T47D (cell line): ENCODE measurements at regions not wholly inside any gene's neighbourhood (a gene's known extent, or its start where the extent isn't known, plus 50 kb on each side); places are given as distances from the start of the nearest gene placed in this dataset.

ENCODE experiments used
- DNase-seq, 2 experiments: peaks; one replicate each; pipeline versions ENCODE4 v3.0.0 to v3.0.0-alpha.2; 2011 to 2012; ENCODE audit warnings: low read depth in 1 of 2, low spot score in 1 of 2
- JUND ChIP-seq: IDR thresholded peaks from 2 replicates; pipeline ENCODE4 v1.6.1; 2012; ENCODE audit warnings: low read depth
- in situ Hi-C: cut with HindIII; loops from 2 replicates; pipeline ENCODE4 v1.10.0; 2016; ENCODE audit warnings: low sequenced_read_pairs, low pct_unique_long_range_greater_than_20kb

DNA sequence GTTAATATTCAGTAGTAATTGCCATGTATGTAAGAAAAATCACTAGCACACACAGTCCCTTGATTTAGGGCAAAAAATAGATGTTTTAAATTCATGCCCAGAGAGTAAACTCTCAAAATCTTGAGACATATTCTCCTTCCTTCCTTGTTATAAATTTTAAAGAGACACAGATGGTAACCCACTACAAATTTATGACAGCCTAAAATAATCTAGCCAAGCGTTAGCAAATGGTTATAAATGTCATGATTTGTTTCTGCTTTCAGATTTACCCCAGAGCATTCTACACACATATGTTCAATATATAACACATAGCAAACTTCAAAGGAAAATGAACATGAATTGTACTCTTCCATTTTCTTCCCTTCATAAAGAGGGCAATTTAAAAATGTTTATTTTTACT, 540.3 kb downstream of the TLL1 start:
- in situ Hi-C loops: no loop called here
- no peak for DNase-seq
- no peak for TF ChIP-seq JUND

DNA sequence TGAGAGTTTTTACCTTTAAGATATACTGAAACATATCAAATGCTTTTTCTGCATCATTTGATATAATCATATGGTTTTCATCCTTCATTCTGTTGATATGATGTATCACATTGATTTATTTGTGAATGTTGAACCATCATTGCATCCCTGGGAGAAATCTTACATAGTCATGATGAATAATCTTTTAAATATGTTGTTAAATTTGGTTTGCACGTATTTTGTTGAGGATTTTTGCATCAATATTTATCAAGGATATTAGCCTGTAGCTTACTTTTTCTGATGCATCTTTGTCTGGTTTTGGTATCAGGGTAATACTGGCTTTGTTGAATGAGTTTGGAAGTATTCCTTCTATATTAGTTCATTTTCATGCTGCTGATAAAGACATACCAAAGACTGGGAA, 541.4 kb downstream of the TLL1 start:
- no peak for DNase-seq
- no peak for TF ChIP-seq JUND
- in situ Hi-C loops: no loop called here

DNA sequence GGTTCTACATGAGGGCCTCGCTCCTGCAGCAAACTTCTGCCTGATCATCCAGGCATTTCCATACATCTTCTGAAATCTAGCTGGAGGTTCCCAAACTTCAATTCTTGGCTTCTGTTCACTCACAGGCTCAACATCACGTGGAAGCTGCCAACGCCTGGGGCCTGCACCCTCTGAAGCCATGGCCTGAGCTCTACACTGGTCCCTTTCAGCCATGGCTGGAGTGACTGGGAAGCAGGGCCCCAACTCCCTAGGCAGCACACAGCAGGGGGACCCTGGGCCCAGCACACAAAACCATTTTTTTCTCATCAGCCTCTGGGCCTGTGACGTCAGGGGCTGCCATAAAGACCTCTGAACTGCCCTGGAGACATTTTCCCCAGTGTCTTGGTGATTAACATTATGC, 542.7 kb downstream of the TLL1 start:
- no peak for DNase-seq
- in situ Hi-C loops: no loop called here
- no peak for TF ChIP-seq JUND

DNA sequence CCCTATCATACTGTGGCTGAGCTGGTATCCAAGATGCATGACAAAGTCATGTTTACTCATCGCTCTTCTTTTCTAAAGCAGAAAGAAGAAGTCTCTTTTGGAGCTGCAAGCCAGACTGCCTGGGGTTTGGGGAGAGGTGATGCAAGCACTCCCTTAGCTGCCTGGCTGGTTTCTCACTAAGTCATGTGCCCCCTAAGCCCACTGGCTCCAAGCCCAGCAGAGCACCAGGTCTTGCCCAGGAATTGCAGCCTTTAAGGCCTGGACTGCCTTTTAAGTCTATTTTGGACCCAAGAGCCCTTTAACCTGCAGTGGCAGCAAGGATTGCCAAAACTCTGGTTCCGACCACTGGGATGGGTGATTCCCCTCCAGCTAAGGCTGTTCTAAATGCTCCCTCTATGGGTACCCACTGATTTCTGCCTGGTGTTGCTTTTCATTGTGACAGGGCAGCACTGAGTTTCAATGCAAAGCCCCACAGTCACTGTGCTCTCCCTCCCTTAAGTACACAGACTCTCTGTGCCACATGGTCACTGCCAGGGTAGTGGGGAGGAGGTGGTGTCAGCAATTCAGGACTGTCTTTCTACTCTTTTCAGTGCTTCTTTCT, 548.6 kb downstream of the TLL1 start:
- TF ChIP-seq JUND: no peak
- in situ Hi-C loops: no loop called here
- no peak for DNase-seq

DNA sequence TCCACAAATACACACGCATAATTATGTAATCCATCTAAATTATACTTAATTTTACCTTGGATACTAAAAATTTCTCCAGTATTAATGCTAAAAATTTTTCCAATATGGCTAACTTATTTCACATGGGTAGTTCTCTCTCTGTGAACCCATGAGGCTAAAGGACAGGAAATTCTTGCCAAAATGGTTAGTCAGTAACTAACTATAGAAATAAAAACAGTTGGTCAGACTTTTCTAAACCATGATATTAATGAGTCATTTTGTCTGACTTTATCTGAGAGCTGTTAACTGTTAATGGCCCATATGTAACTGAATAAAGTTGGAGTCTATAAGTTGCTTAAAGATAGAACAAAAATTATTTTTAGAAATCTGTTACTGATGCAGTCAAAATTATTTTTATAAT, 549.4 kb downstream of the TLL1 start:
- DNase-seq: no peak
- in situ Hi-C loops: no loop called here

DNA sequence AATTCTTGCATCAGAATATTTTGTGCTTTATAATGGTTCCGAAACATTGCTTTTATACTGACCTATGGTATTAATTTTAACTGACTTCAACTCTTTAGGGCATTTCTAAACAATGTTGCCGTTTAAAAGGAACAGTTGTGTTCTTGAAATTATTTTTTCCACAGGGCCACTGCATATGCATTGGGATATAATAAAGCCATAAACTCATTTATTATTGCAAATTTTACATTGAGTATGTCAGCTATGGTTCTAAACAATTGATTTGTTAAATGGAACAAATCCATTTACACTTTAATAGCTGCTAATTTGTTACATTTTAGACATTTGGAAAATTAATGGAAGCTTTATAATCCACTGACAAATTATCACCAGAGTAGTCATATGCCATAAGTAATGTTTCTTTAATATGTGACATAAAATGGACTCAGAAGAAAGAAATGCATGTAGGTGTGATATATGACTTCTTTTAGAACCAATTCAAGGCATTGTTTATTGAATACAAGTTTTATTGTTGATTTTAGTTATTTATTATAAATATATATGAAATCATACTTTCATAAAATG, 553.3 kb downstream of the TLL1 start:
- TF ChIP-seq JUND: no peak
- no peak for DNase-seq
- in situ Hi-C loops: no loop called here

More for the DNA sequence above, 549.4 kb downstream of the TLL1 start:
- TF ChIP-seq JUND: no peak

DNA sequence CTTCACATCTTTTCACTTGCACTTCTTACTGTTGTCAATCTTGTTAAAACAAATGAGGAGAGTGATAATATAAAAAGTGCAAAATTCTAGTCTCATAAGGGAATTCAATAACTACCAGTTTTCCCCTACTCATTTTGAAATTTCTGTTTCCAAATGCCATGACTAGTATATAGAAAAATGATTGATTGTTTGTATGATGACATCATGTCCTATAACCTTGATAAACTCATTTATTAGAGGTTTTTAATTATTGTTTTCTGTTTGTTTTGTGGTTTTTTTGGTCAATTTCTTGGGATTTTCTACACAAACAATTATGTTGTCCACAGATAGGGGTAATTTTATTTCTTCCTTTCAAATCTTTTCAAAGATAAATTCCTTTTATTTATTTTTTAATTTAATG, 559.1 kb downstream of the TLL1 start:
- no peak for DNase-seq
- no peak for TF ChIP-seq JUND
- in situ Hi-C loops: no loop called here

DNA sequence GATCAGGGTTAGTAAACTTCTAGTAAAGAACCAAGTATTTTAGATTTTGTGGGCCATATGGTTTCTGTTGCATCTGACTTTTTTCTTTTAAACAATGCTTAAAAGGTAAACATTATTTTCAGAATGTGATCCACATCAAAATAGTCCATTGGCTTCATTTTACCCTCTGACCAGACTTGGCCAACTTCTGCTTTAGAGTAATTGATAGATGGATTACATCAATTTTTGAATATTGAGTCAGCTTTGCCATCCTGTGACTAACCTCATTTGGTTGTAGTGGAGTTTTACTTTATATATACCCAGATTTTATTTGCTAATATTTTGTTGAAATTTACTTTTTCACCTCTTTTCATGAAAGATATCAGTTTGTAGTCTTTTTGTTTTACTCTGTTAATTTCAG, 559.8 kb downstream of the TLL1 start:
- no peak for TF ChIP-seq JUND
- no peak for DNase-seq
- in situ Hi-C loops: no loop called here

DNA sequence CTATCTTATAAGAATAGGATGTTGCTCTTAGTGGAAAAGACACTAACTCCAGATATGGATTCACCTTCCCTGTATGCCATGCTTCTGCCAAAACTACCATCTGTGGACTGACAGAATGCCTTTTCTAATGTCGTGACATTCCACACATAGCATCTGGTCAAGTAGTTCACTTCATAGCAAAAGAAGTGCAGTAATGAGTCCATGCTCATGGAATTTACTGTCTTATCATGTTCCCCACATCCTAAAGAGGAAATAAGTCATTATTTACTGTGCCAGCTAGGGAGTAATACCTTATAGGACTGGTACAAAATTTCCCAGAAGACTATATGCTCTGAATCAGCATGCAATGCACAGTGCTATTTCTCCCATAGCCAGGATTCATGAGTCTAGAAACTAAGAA, 562.4 kb downstream of the TLL1 start:
- in situ Hi-C loops: no loop called here
- DNase-seq: no peak
- TF ChIP-seq JUND: no peak

DNA sequence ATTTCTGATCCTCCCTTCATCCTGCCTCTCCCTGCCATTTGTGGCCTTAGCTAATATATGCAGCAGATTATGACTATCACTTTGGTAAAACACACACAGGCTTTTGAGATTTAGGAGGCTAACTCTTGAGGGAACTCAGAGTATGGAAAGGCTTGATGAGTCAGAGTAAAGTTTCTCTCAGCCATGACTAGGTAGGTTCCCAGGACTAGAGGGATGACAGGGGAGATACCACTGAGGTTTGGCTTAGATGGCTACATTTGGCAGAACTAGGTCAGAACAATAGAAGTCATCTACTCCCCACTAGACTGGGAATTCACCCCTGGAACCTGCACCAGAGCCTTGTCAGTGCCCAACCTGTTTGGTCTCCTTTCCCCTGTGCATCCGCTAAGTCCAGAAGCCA, 585.7 kb downstream of the TLL1 start:
- in situ Hi-C loops: no loop called here
- DNase-seq: no peak
- TF ChIP-seq JUND: no peak

DNA sequence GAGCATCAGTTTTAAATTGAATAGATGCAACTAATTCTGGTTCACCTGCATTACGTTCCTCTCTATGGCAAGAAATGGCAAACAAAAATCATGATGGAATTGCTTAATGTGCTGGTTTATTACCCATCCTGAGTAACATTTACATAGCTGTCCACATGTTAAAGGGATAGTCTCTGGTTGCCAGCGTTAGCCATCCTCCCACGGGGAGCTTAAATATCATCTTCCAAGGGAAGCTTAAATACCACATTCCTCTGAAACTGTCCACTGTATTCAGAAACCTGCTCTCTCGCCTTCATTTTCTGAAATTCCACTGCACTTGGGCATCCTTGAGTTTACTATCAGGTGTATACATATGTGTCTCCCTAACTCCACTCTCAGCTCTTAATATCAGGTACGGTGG, 586.6 kb downstream of the TLL1 start:
- TF ChIP-seq JUND: no peak
- DNase-seq: no peak
- in situ Hi-C loops: no loop called here

DNA sequence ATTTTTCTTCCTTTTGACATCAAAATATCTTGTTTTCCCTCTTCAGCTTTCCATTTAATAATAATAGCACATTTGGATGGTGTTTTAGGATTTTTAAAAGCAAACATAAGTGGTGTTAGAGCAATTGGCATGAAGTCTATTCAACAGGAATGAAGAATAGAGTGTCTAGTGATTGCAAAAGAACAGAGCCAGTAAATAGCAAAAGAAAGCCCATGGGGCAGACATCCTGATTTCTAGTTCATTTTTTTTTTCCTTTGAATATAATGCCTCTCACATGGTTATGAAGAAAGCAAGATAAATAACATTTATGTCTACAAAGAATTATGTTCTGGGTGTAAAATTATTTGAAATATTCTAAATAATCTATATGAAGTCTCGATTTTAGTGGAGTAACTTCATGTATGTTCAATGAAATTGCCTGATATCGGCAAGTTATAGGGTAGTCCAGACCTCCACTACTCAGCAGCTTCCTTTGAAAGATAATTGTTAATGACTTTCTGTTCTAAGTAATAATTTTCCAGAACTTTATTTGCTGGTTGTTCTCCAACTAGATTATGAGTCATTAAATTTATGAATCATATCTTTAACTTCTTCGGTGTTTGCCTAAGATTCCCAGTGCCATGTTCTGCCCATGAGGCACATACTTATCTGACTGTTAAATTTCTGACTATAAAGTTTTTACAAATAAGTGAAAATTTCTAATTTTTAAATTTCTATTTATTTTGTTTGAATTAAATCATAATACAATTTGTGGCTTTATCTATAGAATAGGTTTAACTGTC, 587.9 kb downstream of the TLL1 start:
- no peak for TF ChIP-seq JUND
- in situ Hi-C loops: no loop called here
- no peak for DNase-seq

DNA sequence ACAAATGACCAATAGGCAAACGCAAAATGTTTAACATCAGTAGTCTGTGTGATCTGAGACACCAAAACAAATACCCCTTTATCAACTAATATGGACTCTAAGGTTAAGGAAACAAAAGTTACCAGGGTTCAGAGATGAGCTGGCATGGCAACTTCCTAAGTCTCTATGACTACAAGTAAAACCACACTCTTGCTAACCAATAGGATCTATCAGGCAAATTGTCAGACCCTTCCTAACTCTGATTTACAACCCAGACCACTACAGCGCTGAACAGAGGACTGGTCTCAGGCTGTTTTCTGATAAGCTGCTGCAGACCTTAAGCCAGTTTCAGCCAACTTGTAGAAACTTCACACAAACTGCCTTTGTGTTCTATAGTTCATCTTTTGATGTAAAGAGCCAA, 608.0 kb downstream of the TLL1 start:
- in situ Hi-C loops: no loop called here
- TF ChIP-seq JUND: no peak
- no peak for DNase-seq
